Gastrocnemius medialis (tissue), 4 donors: ENCODE measurements at regions not wholly inside any gene's neighbourhood (a gene's known extent, or its start where the extent isn't known, plus 50 kb on each side); places are given as distances from the start of the nearest gene placed in this dataset.

Source experiments
- CTCF ChIP-seq, 5 experiments: fragments of 450-650 bp in 3 of 5; fragments of 200-600 bp in 2 of 5; sonication (generic) in 2 of 5; IDR thresholded peaks in 4 of 5; conservative IDR thresholded peaks in 1 of 5; 1 replicate in 4 of 5; 2 replicates in 1 of 5; pipeline ENCODE4 v1.5.1; 2016 to 2019; ENCODE audit warnings: antibody characterized with exemption in 5 of 5, mild to moderate bottlenecking in 3 of 5, moderate library complexity in 3 of 5
- POLR2A ChIP-seq, 2 donors: fragments of 450-650 bp; IDR thresholded peaks; one replicate each; pipeline ENCODE4 v1.6.1; 2017; ENCODE audit warnings: antibody characterized with exemption in 2 of 2, mild to moderate bottlenecking in 2 of 2, moderate library complexity in 2 of 2

- peak; percentile 61 to 85 (median 76) for TF ChIP-seq CTCF (IDR thresholded peaks at IDR 0.05 in 4 of 5, conservative IDR thresholded peaks at IDR 0.05 in 1 of 5)
- no peak for TF ChIP-seq POLR2A (IDR thresholded peaks at IDR 0.05)
Observed at GRCh38 chr3:20340324-20340928, 154.4 kb upstream of the SGO1 start.
